Stimulated activated naive CD4-positive, alpha-beta T cell (primary cell): ENCODE measurements at regions not wholly inside any gene's neighbourhood (a gene's known extent, or its start where the extent isn't known, plus 50 kb on each side); places are given as distances from the start of the nearest gene placed in this dataset.

Experiments
- DNase-seq, 6 experiments: peaks; one replicate each; lab custom pipeline; 2025; lab: John Stamatoyannopoulos, UW

- DNase-seq, result no peak
Observed at GRCh38 chr19:30171138-30171635, 201.0 kb upstream of the ZNF536 start.

- no peak for DNase-seq
Observed at GRCh38 chr19:30171795-30172612, 200.2 kb upstream of the ZNF536 start.

- no peak for DNase-seq
Observed at GRCh38 chr19:30172613-30173242, 199.5 kb upstream of the ZNF536 start.

GRCh38 chr19:30173593-30174356 lies 198.4 kb upstream of the ZNF536 start:
- DNase-seq, result no peak

- no peak for DNase-seq
Observed at GRCh38 chr19:30174357-30174645, 197.9 kb upstream of the ZNF536 start.

GRCh38 chr19:30174791-30175190 lies 197.4 kb upstream of the ZNF536 start:
- DNase-seq, result no peak

GRCh38 chr19:30175987-30176386 lies 196.2 kb upstream of the ZNF536 start:
- DNase-seq, result no peak

GRCh38 chr19:30178721-30179402 lies 193.3 kb upstream of the ZNF536 start:
- no peak for DNase-seq

- DNase-seq, result no peak
Observed at GRCh38 chr19:30180691-30181090, 191.5 kb upstream of the ZNF536 start.

GRCh38 chr19:30183807-30184490 lies 188.2 kb upstream of the ZNF536 start:
- DNase-seq, result no peak

- DNase-seq, result no peak
Observed at GRCh38 chr19:30202060-30202600, 170.1 kb upstream of the ZNF536 start.

GRCh38 chr19:30204721-30205120 lies 167.5 kb upstream of the ZNF536 start:
- no peak for DNase-seq

GRCh38 chr19:30206187-30206586 lies 166.0 kb upstream of the ZNF536 start:
- DNase-seq, result no peak

GRCh38 chr19:30207357-30207756 lies 164.8 kb upstream of the ZNF536 start:
- no peak for DNase-seq

GRCh38 chr19:30208436-30209060 lies 163.6 kb upstream of the ZNF536 start:
- DNase-seq, result no peak

- no peak for DNase-seq
Observed at GRCh38 chr19:30209617-30210600, 162.3 kb upstream of the ZNF536 start.

- DNase-seq, result no peak
Observed at GRCh38 chr19:30212574-30212973, 159.6 kb upstream of the ZNF536 start.

- DNase-seq, result no peak
Observed at GRCh38 chr19:30214651-30215051, 157.5 kb upstream of the ZNF536 start.

GRCh38 chr19:30215248-30215647 lies 156.9 kb upstream of the ZNF536 start:
- no peak for DNase-seq

GRCh38 chr19:30216453-30216852 lies 155.7 kb upstream of the ZNF536 start:
- no peak for DNase-seq
